ENCODE measurements at regions not wholly inside any gene's neighbourhood (a gene's known extent, or its start where the extent isn't known, plus 50 kb on each side); places are given as distances from the start of the nearest gene placed in this dataset.

GRCh38 chr2:187129306-187129705 is 280.3 kb upstream of the ZSWIM2 start:
- H3F3A ChIP-seq (replicated peaks; ENCODE audit: low read depth) = no peaks in the 10 kb centered on the region
- ATAC-seq (no peak), DNase-seq (ENCODE audit: low spot score) (no peak)
- Mint-ChIP-seq H3K4me1 (peaks cover 10% of the 10 kb centered on the region; the same call in 2 of the 3 replicates), H3K36me3 (ENCODE audit: low read depth) (no peaks in the 10 kb centered on the region), H3K27ac (no peak overlapping the region), H3K4me3 (no peak overlapping the region), H3K27me3 (ENCODE audit: insufficient read depth, low read depth, poor library complexity) (no peaks in the 10 kb centered on the region), H3K9me3 (no peaks in the 10 kb centered on the region)
- no peaks in the 10 kb centered on the region for H3K79me2 ChIP-seq (replicated peaks; ENCODE audit: insufficient read depth)
- no peaks in the 10 kb centered on the region for H4K20me1 ChIP-seq (replicated peaks; ENCODE audit: insufficient read depth)
- H3K27me3 ChIP-seq (ENCODE audit: insufficient read depth) = no peaks in the 10 kb centered on the region
- no peak overlapping the region for H3K27ac ChIP-seq (ENCODE audit: low read depth)
- 0 out of 2 replicates have a peak, but pooled peaks cover 5% of the 10 kb centered on the region for H3K4me1 ChIP-seq (ENCODE audit: insufficient read depth)
- no peaks in the 10 kb centered on the region for H3K9me2 ChIP-seq (ENCODE audit: insufficient read depth)
- no peak overlapping the region for H2AFZ ChIP-seq
- TF ChIP-seq NANOG (IDR thresholded peaks at IDR 0.05; ENCODE audit: borderline replicate concordance) = no peak
- TF ChIP-seq ZNF462 (CRISPR knock-in tag; IDR thresholded peaks at IDR 0.05) = no peak
- TF ChIP-seq STAT1 (IDR thresholded peaks at IDR 0.05; ENCODE audit: unreplicated experiment) = no peak
- TF ChIP-seq REST (IDR thresholded peaks at IDR 0.05; ENCODE audit: unreplicated experiment) = no peak
- TF ChIP-seq ETS1 (IDR thresholded peaks at IDR 0.05) = no peak
- no peak overlapping the region for H3K4me2 ChIP-seq
- H3K36me3 ChIP-seq (ENCODE audit: insufficient read depth) = no peaks in the 10 kb centered on the region
- no peak overlapping the region for H3K4me3 ChIP-seq

Measured in GM23338 (cell line).